ENCODE measurements at regions not wholly inside any gene's neighbourhood (a gene's known extent, or its start where the extent isn't known, plus 50 kb on each side); places are given as distances from the start of the nearest gene placed in this dataset.

GRCh38 chrX:3780564-3780963 is 67.1 kb upstream of the PRKX start:
- TF ChIP-seq CTCF (IDR thresholded peaks at IDR 0.05) = no peak
- no peak for TF ChIP-seq ZFX (IDR thresholded peaks at IDR 0.05; ENCODE audit: borderline replicate concordance)
